ENCODE measurements at regions not wholly inside any gene's neighbourhood (a gene's known extent, or its start where the extent isn't known, plus 50 kb on each side); places are given as distances from the start of the nearest gene placed in this dataset.

DNA sequence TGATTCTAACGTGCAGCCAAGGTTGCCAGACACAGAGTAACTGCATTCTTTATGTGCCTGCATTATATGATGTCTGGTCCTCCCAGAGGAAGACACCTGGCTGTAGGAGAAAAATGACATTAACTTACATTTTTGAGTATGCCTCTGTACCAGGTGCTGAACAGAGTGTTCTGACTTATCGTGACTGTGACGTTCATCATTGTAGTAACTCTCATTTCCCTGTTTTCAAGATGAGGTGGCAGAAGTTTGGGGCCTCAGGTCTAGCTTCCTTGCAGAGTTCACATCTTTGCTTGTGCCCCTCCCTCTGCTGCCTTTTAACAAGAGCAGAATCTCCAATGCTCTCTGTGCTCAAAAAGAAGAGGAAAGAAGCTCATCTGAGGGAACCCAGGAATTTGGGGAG, 488.0 kb downstream of the AJAP1 start:
- no peak overlapping the region for H3K27ac Mint-ChIP-seq
- peaks cover 77% of the 10 kb centered on the region for H3K36me3 Mint-ChIP-seq
- no peaks in the 10 kb centered on the region for H3K4me1 Mint-ChIP-seq
- TF ChIP-seq GRHL2 (CRISPR knock-in tag; IDR thresholded peaks at IDR 0.05; ENCODE audit: insufficient replicate concordance, severe bottlenecking) (no peak), ZNF232 (CRISPR knock-in tag; IDR thresholded peaks at IDR 0.05) (no peak), ZNF138 (CRISPR knock-in tag; conservative IDR thresholded peaks at IDR 0.05) (no peak), HMGA2 (CRISPR knock-in tag; IDR thresholded peaks at IDR 0.05) (no peak), ZBTB21 (CRISPR knock-in tag; IDR thresholded peaks at IDR 0.05; ENCODE audit: borderline replicate concordance) (no peak), AFF4 (CRISPR knock-in tag; IDR thresholded peaks at IDR 0.05; ENCODE audit: borderline replicate concordance) (no peak), RELA (CRISPR knock-in tag; IDR thresholded peaks at IDR 0.05; ENCODE audit: borderline replicate concordance) (no peak), SP1 (CRISPR knock-in tag; conservative IDR thresholded peaks at IDR 0.05) (no peak), EMX1 (CRISPR knock-in tag; IDR thresholded peaks at IDR 0.05) (no peak), SMAD3 (CRISPR knock-in tag; IDR thresholded peaks at IDR 0.05; ENCODE audit: borderline replicate concordance) (no peak), ZNF121 (CRISPR knock-in tag; IDR thresholded peaks at IDR 0.05) (no peak), FOXP1 (CRISPR knock-in tag; IDR thresholded peaks at IDR 0.05; ENCODE audit: borderline replicate concordance) (no peak), NR1H2 (CRISPR knock-in tag; IDR thresholded peaks at IDR 0.05) (no peak)
- TF ChIP-seq, protein P1, sequence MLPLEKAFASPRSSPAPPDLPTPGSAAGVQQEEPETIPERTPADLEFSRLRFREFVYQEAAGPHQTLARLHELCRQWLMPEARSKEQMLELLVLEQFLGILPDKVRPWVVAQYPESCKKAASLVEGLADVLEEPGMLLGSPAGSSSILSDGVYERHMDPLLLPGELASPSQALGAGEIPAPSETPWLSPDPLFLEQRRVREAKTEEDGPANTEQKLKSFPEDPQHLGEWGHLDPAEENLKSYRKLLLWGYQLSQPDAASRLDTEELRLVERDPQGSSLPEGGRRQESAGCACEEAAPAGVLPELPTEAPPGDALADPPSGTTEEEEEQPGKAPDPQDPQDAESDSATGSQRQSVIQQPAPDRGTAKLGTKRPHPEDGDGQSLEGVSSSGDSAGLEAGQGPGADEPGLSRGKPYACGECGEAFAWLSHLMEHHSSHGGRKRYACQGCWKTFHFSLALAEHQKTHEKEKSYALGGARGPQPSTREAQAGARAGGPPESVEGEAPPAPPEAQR (CRISPR knock-in tag; IDR thresholded peaks at IDR 0.05): no peak
- TF ChIP-seq, protein P2, sequence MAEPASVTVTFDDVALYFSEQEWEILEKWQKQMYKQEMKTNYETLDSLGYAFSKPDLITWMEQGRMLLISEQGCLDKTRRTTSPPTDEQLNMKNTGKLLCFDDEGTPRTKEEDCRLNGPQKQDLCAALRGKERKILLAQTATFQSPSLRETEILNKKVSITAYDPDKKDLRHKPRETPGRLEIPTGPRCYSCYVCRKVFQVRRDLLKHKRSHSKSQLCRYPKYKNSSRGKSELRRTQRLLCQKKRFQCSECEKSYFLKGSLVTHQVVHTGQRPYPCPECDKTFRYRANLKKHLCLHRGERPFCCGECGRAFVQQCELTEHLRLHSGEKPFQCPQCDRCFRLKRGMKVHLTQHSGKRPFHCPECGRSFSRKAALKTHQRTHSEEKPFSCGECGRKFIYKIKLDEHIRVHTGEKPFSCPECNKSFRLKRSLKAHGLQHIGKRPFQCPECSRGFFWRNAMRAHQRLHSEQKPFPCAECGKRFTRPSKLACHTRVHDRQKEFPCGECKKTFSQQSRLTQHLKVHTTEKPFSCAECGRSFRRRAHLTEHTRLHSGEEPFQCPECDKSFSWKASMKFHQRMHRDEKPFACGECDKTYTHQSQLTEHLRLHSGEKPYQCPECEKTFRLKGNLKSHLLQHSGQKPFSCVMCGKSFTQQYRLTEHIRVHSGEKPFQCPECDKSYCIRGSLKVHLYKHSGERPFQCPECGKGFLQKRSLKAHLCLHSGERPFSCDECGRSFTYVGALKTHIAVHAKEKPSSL (CRISPR knock-in tag; conservative IDR thresholded peaks at IDR 0.05): no peak
- ATAC-seq (no peak), DNase-seq (ENCODE audit: low spot score) (no peak)
- peaks cover 87% of the 10 kb centered on the region for H3K9me3 Mint-ChIP-seq
- peaks cover 18% of the 10 kb centered on the region for H3K27me3 Mint-ChIP-seq (ENCODE audit: low read depth)
- H3K4me3 Mint-ChIP-seq: no peak overlapping the region
- ChIA-PET CTCF (no interaction called here), POLR2A (no interaction called here)

DNA sequence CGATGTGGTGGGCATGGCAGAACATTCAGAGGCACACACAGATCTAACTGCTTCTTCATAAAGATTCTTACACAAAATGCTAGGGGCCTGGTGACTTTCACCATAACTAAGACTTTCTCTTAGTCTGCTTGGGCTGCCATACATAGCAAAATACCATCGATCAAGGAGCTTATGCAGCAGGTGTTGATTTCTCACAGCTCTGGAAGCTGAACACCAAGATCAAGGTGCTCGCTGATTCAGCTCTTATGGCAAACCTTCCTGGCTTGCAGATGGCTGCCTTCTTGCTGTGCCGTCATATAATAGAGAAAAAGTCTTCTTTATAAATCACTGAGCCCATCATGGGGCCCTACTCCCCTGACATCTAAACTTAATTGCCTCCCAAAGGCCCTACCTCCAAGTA, 487.3 kb downstream of the AJAP1 start:
- DNase-seq (ENCODE audit: low spot score) (no peak), ATAC-seq (no peak)
- Mint-ChIP-seq H3K4me1 (no peaks in the 10 kb centered on the region), H3K4me3 (no peak overlapping the region), H3K27me3 (ENCODE audit: low read depth) (peaks cover 13% of the 10 kb centered on the region), H3K36me3 (peaks cover 74% of the 10 kb centered on the region), H3K27ac (no peak overlapping the region), H3K9me3 (peaks cover 85% of the 10 kb centered on the region)
- ChIA-PET CTCF (no interaction called here), POLR2A (no interaction called here)
- TF ChIP-seq KAT7 (CRISPR knock-in tag; IDR thresholded peaks at IDR 0.05; ENCODE audit: borderline replicate concordance) (no peak), RELA (CRISPR knock-in tag; IDR thresholded peaks at IDR 0.05; ENCODE audit: borderline replicate concordance) (no peak), NFATC4 (CRISPR knock-in tag; IDR thresholded peaks at IDR 0.05) (no peak), ATF1 (CRISPR knock-in tag; IDR thresholded peaks at IDR 0.05) (no peak), ZNF219 (CRISPR knock-in tag; IDR thresholded peaks at IDR 0.05; ENCODE audit: borderline replicate concordance) (no peak), FOXJ3 (CRISPR knock-in tag; IDR thresholded peaks at IDR 0.05; ENCODE audit: borderline replicate concordance) (no peak), HMGA2 (CRISPR knock-in tag; IDR thresholded peaks at IDR 0.05) (no peak), IRF1 (CRISPR knock-in tag; IDR thresholded peaks at IDR 0.05) (no peak), ZNF121 (CRISPR knock-in tag; IDR thresholded peaks at IDR 0.05) (no peak), SMAD3 (CRISPR knock-in tag; IDR thresholded peaks at IDR 0.05; ENCODE audit: borderline replicate concordance) (no peak)
- TF ChIP-seq, protein P3, sequence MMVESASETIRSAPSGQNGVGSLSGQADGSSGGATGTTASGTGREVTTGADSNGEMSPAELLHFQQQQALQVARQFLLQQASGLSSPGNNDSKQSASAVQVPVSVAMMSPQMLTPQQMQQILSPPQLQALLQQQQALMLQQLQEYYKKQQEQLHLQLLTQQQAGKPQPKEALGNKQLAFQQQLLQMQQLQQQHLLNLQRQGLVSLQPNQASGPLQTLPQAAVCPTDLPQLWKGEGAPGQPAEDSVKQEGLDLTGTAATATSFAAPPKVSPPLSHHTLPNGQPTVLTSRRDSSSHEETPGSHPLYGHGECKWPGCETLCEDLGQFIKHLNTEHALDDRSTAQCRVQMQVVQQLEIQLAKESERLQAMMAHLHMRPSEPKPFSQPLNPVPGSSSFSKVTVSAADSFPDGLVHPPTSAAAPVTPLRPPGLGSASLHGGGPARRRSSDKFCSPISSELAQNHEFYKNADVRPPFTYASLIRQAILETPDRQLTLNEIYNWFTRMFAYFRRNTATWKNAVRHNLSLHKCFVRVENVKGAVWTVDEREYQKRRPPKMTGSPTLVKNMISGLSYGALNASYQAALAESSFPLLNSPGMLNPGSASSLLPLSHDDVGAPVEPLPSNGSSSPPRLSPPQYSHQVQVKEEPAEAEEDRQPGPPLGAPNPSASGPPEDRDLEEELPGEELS (CRISPR knock-in tag; IDR thresholded peaks at IDR 0.05): no peak
- TF ChIP-seq, protein P4, sequence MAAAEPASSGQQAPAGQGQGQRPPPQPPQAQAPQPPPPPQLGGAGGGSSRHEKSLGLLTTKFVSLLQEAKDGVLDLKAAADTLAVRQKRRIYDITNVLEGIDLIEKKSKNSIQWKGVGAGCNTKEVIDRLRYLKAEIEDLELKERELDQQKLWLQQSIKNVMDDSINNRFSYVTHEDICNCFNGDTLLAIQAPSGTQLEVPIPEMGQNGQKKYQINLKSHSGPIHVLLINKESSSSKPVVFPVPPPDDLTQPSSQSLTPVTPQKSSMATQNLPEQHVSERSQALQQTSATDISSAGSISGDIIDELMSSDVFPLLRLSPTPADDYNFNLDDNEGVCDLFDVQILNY (CRISPR knock-in tag; IDR thresholded peaks at IDR 0.05): no peak

All from WTC11 (cell line).